GM10248 (cell line): ENCODE measurements at regions not wholly inside any gene's neighbourhood (a gene's known extent, or its start where the extent isn't known, plus 50 kb on each side); places are given as distances from the start of the nearest gene placed in this dataset.

Experiments
- CTCF ChIA-PET: fragments of 300-600 bp; sonication (Branson Sonifier 250); formaldehyde crosslinking; extraction: SDS; loops from one replicate; lab custom pipeline; 2021; ENCODE audit warnings: antibody characterized with exemption; lab: Yijun Ruan, JAX
- POLR2A ChIA-PET: fragments of 350-650 bp; sonication (Branson Sonifier 250); formaldehyde crosslinking; extraction: SDS; loops from one replicate; lab custom pipeline; 2020; ENCODE audit warnings: antibody characterized with exemption; lab: Yijun Ruan, JAX
- DNase-seq: peaks from one replicate; pipeline ENCODE4 v3.0.0; 2012; ENCODE audit errors: extremely low spot score
- CTCF ChIP-seq: IDR thresholded peaks from 2 replicates; pipeline ENCODE4 v1.5.1; 2012; ENCODE audit warnings: mild to moderate bottlenecking, low read depth; ENCODE audit errors: extremely low read depth, missing control alignments, control extremely low read depth

DNA sequence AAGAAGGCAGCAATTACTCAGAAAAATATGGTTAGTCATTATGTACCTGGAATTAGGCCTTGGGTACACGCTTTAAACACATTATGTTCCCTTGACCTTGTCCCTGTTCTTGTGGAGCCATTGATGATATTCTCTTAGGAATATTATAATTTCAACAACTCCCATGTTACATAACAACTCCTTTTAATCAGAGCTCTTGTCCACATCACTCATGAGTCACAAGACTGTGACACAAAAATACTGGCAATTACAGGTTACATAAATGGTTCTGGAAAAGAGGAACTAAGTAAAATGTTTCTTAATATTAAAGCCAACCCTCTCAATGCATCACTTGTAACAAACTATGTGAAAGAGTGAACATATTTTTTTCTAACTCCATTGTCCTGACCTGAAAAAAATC, 143.8 kb upstream of the PCLO start:
- ChIA-PET POLR2A (no interaction called here), CTCF (no interaction called here)
- no peak for DNase-seq
- TF ChIP-seq CTCF: no peak

- POLR2A ChIA-PET: no interaction called here
- CTCF ChIA-PET: no interaction called here
- no peak for DNase-seq
- TF ChIP-seq CTCF: no peak
Measured at GRCh38 chr7:83305027-83305426, 142.3 kb upstream of the PCLO start.

DNA sequence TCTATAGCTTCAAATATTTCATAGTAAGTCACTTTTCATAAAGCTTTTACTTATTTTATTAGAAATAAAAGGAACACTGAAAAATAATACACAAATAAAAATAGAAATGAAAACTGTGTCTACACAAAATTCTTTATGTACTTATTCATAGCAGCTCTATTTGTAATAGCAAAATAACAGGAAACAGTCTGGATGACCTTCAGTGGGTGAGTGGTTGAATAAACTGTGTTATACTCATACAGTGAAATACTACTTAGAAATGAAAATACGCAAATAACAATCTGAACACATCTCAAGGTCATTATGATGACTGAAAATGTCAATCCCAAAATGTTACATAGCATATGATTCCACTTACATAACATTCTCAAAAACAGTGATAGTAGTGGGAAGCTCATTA, 138.7 kb upstream of the PCLO start:
- no peak for TF ChIP-seq CTCF
- DNase-seq: no peak
- ChIA-PET CTCF (interaction anchor here (1.2 kb wide), 1 partner anchor 17 kb away, joined by 3 read pairs; no protein-coding TSS in a partner anchor), POLR2A (no interaction called here)

GRCh38 chr7:83290211-83290610, 127.5 kb upstream of the PCLO start:
- CTCF ChIA-PET: no interaction called here
- POLR2A ChIA-PET: no interaction called here
- TF ChIP-seq CTCF: no peak
- no peak for DNase-seq

- CTCF ChIA-PET: no interaction called here
- no peak for DNase-seq
- TF ChIP-seq CTCF: no peak
- POLR2A ChIA-PET: no interaction called here
Measured at GRCh38 chr7:83289419-83289993, 126.8 kb upstream of the PCLO start.

GRCh38 chr7:83280671-83281070, 118.0 kb upstream of the PCLO start:
- ChIA-PET POLR2A (no interaction called here), CTCF (no interaction called here)
- DNase-seq: no peak
- no peak for TF ChIP-seq CTCF
